ENCODE measurements at regions not wholly inside any gene's neighbourhood (a gene's known extent, or its start where the extent isn't known, plus 50 kb on each side); places are given as distances from the start of the nearest gene placed in this dataset.
"Not testable (repeated sequence)": the region's sequence is repeated elsewhere in the genome, so short reads cannot be mapped to it uniquely, and the experiment has no call there.

GRCh38 chr7:50855526-50855925, 72.8 kb upstream of the GRB10 start:
- H3K36me3 ChIP-seq (ENCODE audit: insufficient read depth, low read length): no peaks in the 10 kb centered on the region

GRCh38 chr7:50854831-50855230, 72.1 kb upstream of the GRB10 start:
- Histone ChIP-seq H3K4me3 (ENCODE audit: low read depth, low read length) (no peak overlapping the region), H3K27ac (ENCODE audit: low read depth, low read length) (no peak overlapping the region), H3K36me3 (ENCODE audit: insufficient read depth, low read length) (no peaks in the 10 kb centered on the region), H3K79me2 (ENCODE audit: control insufficient read depth, insufficient read depth, low read length, unreplicated experiment) (no peaks in the 10 kb centered on the region), H2AFZ (ENCODE audit: low read length, unreplicated experiment) (no peak overlapping the region), H3K4me1 (ENCODE audit: control insufficient read depth, insufficient read depth, low read length, unreplicated experiment) (peaks cover 4% of the 10 kb centered on the region), H3K27me3 (ENCODE audit: insufficient read depth, low read length) (no peaks in the 10 kb centered on the region)

More at GRCh38 chr7:50855526-50855925, 72.8 kb upstream of the GRB10 start:
- no peak overlapping the region for H3K27ac ChIP-seq (ENCODE audit: low read depth, low read length)
- no peaks in the 10 kb centered on the region for H3K27me3 ChIP-seq (ENCODE audit: insufficient read depth, low read length)
- no peak overlapping the region for H3K4me3 ChIP-seq (ENCODE audit: low read depth, low read length)
- peaks cover 4% of the 10 kb centered on the region for H3K4me1 ChIP-seq (ENCODE audit: control insufficient read depth, insufficient read depth, low read length, unreplicated experiment)
- no peaks in the 10 kb centered on the region for H3K79me2 ChIP-seq (ENCODE audit: control insufficient read depth, insufficient read depth, low read length, unreplicated experiment)
- H2AFZ ChIP-seq (ENCODE audit: low read length, unreplicated experiment): no peak overlapping the region

GRCh38 chr7:50854247-50854646, 71.6 kb upstream of the GRB10 start:
- peaks cover 4% of the 10 kb centered on the region for H3K4me1 ChIP-seq (ENCODE audit: control insufficient read depth, insufficient read depth, low read length, unreplicated experiment)
- H3K36me3 ChIP-seq (ENCODE audit: insufficient read depth, low read length): no peaks in the 10 kb centered on the region
- H3K4me3 ChIP-seq (ENCODE audit: low read depth, low read length): no peak overlapping the region
- no peak overlapping the region for H3K27ac ChIP-seq (ENCODE audit: low read depth, low read length)
- H3K79me2 ChIP-seq (ENCODE audit: control insufficient read depth, insufficient read depth, low read length, unreplicated experiment): no peaks in the 10 kb centered on the region
- H2AFZ ChIP-seq (ENCODE audit: low read length, unreplicated experiment): no peak overlapping the region
- no peaks in the 10 kb centered on the region for H3K27me3 ChIP-seq (ENCODE audit: insufficient read depth, low read length)

GRCh38 chr7:50853311-50853710, 70.6 kb upstream of the GRB10 start:
- Histone ChIP-seq H3K79me2 (ENCODE audit: control insufficient read depth, insufficient read depth, low read length, unreplicated experiment) (no peaks in the 10 kb centered on the region), H3K27ac (ENCODE audit: low read depth, low read length) (no peak overlapping the region), H3K4me1 (ENCODE audit: control insufficient read depth, insufficient read depth, low read length, unreplicated experiment) (peaks cover 4% of the 10 kb centered on the region), H2AFZ (ENCODE audit: low read length, unreplicated experiment) (no peak overlapping the region), H3K27me3 (ENCODE audit: insufficient read depth, low read length) (no peaks in the 10 kb centered on the region), H3K4me3 (ENCODE audit: low read depth, low read length) (no peak overlapping the region), H3K36me3 (ENCODE audit: insufficient read depth, low read length) (no peaks in the 10 kb centered on the region)

- Histone ChIP-seq H3K79me2 (ENCODE audit: control insufficient read depth, insufficient read depth, low read length, unreplicated experiment) (no peaks in the 10 kb centered on the region), H3K27me3 (ENCODE audit: insufficient read depth, low read length) (no peaks in the 10 kb centered on the region), H2AFZ (ENCODE audit: low read length, unreplicated experiment) (no peak overlapping the region), H3K4me3 (ENCODE audit: low read depth, low read length) (no peak overlapping the region), H3K4me1 (ENCODE audit: control insufficient read depth, insufficient read depth, low read length, unreplicated experiment) (peaks cover 4% of the 10 kb centered on the region), H3K27ac (ENCODE audit: low read depth, low read length) (no peak overlapping the region), H3K36me3 (ENCODE audit: insufficient read depth, low read length) (no peaks in the 10 kb centered on the region)
These were observed 70.2 kb upstream of the GRB10 start for GRCh38 chr7:50852901-50853300.

GRCh38 chr7:50851891-50852290, 69.2 kb upstream of the GRB10 start:
- Histone ChIP-seq H3K79me2 (ENCODE audit: control insufficient read depth, insufficient read depth, low read length, unreplicated experiment) (no peaks in the 10 kb centered on the region), H3K4me1 (ENCODE audit: control insufficient read depth, insufficient read depth, low read length, unreplicated experiment) (peaks cover 4% of the 10 kb centered on the region), H3K27me3 (ENCODE audit: insufficient read depth, low read length) (no peaks in the 10 kb centered on the region), H2AFZ (ENCODE audit: low read length, unreplicated experiment) (no peak overlapping the region), H3K36me3 (ENCODE audit: insufficient read depth, low read length) (no peaks in the 10 kb centered on the region), H3K4me3 (ENCODE audit: low read depth, low read length) (no peak overlapping the region), H3K27ac (ENCODE audit: low read depth, low read length) (no peak overlapping the region)

GRCh38 chr7:50851451-50851850, 68.8 kb upstream of the GRB10 start:
- Histone ChIP-seq H3K4me1 (ENCODE audit: control insufficient read depth, insufficient read depth, low read length, unreplicated experiment) (peaks cover 4% of the 10 kb centered on the region), H3K27me3 (ENCODE audit: insufficient read depth, low read length) (no peaks in the 10 kb centered on the region), H3K36me3 (ENCODE audit: insufficient read depth, low read length) (no peaks in the 10 kb centered on the region), H3K4me3 (ENCODE audit: low read depth, low read length) (no peak overlapping the region), H2AFZ (ENCODE audit: low read length, unreplicated experiment) (no peak overlapping the region), H3K79me2 (ENCODE audit: control insufficient read depth, insufficient read depth, low read length, unreplicated experiment) (no peaks in the 10 kb centered on the region), H3K27ac (ENCODE audit: low read depth, low read length) (no peak overlapping the region)

GRCh38 chr7:50849991-50850390, 67.3 kb upstream of the GRB10 start:
- H2AFZ ChIP-seq (ENCODE audit: low read length, unreplicated experiment): no peak overlapping the region
- no peaks in the 10 kb centered on the region for H3K79me2 ChIP-seq (ENCODE audit: control insufficient read depth, insufficient read depth, low read length, unreplicated experiment)
- H3K27ac ChIP-seq (ENCODE audit: low read depth, low read length): no peak overlapping the region
- peaks cover 4% of the 10 kb centered on the region for H3K4me1 ChIP-seq (ENCODE audit: control insufficient read depth, insufficient read depth, low read length, unreplicated experiment)
- no peak overlapping the region for H3K4me3 ChIP-seq (ENCODE audit: low read depth, low read length)
- H3K36me3 ChIP-seq (ENCODE audit: insufficient read depth, low read length): no peaks in the 10 kb centered on the region
- H3K27me3 ChIP-seq (ENCODE audit: insufficient read depth, low read length): no peaks in the 10 kb centered on the region

- Histone ChIP-seq H3K79me2 (ENCODE audit: control insufficient read depth, insufficient read depth, low read length, unreplicated experiment) (no peaks in the 10 kb centered on the region), H3K4me1 (ENCODE audit: control insufficient read depth, insufficient read depth, low read length, unreplicated experiment) (peaks cover 4% of the 10 kb centered on the region), H3K27me3 (ENCODE audit: insufficient read depth, low read length) (no peaks in the 10 kb centered on the region), H3K4me3 (ENCODE audit: low read depth, low read length) (no peak overlapping the region), H3K36me3 (ENCODE audit: insufficient read depth, low read length) (no peaks in the 10 kb centered on the region), H3K27ac (ENCODE audit: low read depth, low read length) (no peak overlapping the region), H2AFZ (ENCODE audit: low read length, unreplicated experiment) (no peak overlapping the region)
These were observed 65.5 kb upstream of the GRB10 start for GRCh38 chr7:50848203-50848602.

- not testable (repeated sequence) for H2AFZ ChIP-seq (ENCODE audit: low read length, unreplicated experiment); H3K4me1 ChIP-seq (ENCODE audit: control insufficient read depth, insufficient read depth, low read length, unreplicated experiment); H3K79me2 ChIP-seq (ENCODE audit: control insufficient read depth, insufficient read depth, low read length, unreplicated experiment); H3K4me3 ChIP-seq (ENCODE audit: low read depth, low read length); H3K27me3 ChIP-seq (ENCODE audit: insufficient read depth, low read length); H3K27ac ChIP-seq (ENCODE audit: low read depth, low read length); H3K36me3 ChIP-seq (ENCODE audit: insufficient read depth, low read length)
These were observed 62.2 kb upstream of the GRB10 start for GRCh38 chr7:50844861-50845260.

GRCh38 chr7:50842041-50842440, 59.3 kb upstream of the GRB10 start:
- H2AFZ ChIP-seq (ENCODE audit: low read length, unreplicated experiment): no peak overlapping the region
- H3K27ac ChIP-seq (ENCODE audit: low read depth, low read length): no peak overlapping the region
- no peak overlapping the region for H3K4me3 ChIP-seq (ENCODE audit: low read depth, low read length)
- no peaks in the 10 kb centered on the region for H3K36me3 ChIP-seq (ENCODE audit: insufficient read depth, low read length)
- H3K27me3 ChIP-seq (ENCODE audit: insufficient read depth, low read length): no peaks in the 10 kb centered on the region
- H3K4me1 ChIP-seq (ENCODE audit: control insufficient read depth, insufficient read depth, low read length, unreplicated experiment): peaks cover 27% of the 10 kb centered on the region
- H3K79me2 ChIP-seq (ENCODE audit: control insufficient read depth, insufficient read depth, low read length, unreplicated experiment): no peaks in the 10 kb centered on the region

Measured in ACC112 (cell line).